H1 (cell line): ENCODE measurements at regions not wholly inside any gene's neighbourhood (a gene's known extent, or its start where the extent isn't known, plus 50 kb on each side); places are given as distances from the start of the nearest gene placed in this dataset.

Experiments
- MAX ChIP-seq: IDR thresholded peaks from 2 replicates; pipeline ENCODE4 v1.6.1; 2012; ENCODE audit warnings: inconsistent platforms
- NRF1 ChIP-seq: IDR thresholded peaks from 2 replicates; pipeline ENCODE4 v1.6.1; 2011; ENCODE audit warnings: mild to moderate bottlenecking, low read depth, low read length, improper control_type of control experiment
- SIN3A ChIP-seq, 2 experiments: IDR thresholded peaks in 1 of 2; conservative IDR thresholded peaks in 1 of 2; 2 replicates each; pipeline ENCODE4 v1.6.1; 2011 to 2012; ENCODE audit warnings: low read length in 2 of 2, improper control_type of control experiment in 1 of 2, low read depth in 1 of 2, mild to moderate bottlenecking in 1 of 2
- SP1 ChIP-seq: IDR thresholded peaks from 2 replicates; pipeline ENCODE4 v1.6.1; 2011; ENCODE audit warnings: low read depth, low read length
- TBP ChIP-seq: IDR thresholded peaks from 2 replicates; pipeline ENCODE4 v1.6.1; 2011; ENCODE audit warnings: low read depth, low read length, improper control_type of control experiment
- ZNF274 ChIP-seq: IDR thresholded peaks from 2 replicates; pipeline ENCODE4 v1.7.0; 2012; ENCODE audit warnings: low read length, borderline replicate concordance; ENCODE audit errors: extremely low read depth
- TF ChIP-seq, protein P1 (sequence below), 3 experiments: IDR thresholded peaks; 1 replicate in 2 of 3; 2 replicates in 1 of 3; pipeline versions ENCODE4 v1.5.1 to v1.6.1; 2011; ENCODE audit warnings: low read length in 3 of 3, mild to moderate bottlenecking in 3 of 3, inconsistent platforms in 2 of 3, low read depth in 1 of 3, moderate library complexity in 1 of 3; ENCODE audit not compliant: insufficient read depth in 1 of 3; ENCODE audit errors: control extremely low read depth in 1 of 3

DNA sequence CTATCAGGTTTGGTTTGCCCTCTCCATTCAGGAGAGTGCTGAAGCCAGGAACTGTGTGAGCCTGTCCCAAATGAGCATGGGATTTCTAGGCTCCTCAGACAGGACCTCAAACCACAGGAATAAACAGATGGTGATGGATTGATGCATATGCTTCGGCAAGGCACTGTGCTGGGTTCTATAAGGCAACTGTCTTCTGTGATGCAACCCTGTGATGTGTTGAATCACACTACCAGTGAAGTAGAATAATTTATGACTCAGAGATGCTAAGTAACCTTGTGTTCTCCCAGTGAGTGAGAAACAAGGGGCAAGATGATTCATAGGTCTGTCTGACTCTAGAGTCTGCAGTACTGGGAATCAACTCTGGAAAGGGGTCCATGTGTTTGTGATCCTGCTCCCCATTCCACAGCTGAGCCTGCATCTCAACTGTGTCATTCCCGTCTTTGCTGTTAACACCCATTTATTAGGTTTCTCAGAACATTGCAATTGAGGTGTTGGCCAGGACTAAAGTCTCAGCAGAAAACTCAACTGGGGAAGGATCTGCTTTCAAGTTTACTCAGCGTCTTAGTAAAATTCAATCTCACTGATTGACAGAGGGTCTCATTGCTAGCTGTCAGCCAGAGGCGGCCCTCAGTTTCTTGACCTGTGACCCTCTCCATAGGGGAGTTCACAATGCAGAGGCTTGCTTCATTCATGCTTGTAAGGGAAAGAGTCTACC is 510.1 kb upstream of the CFAP20DC start:
- no peak for TF ChIP-seq MAX
- TF ChIP-seq ZNF274: no peak
- no peak for TF ChIP-seq SIN3A (conservative IDR thresholded peaks at IDR 0.05 in 1 of 2, IDR thresholded peaks at IDR 0.05 in 1 of 2; ENCODE audit: low read depth in 1 of 2, low read length in 2 of 2)
- no peak for TF ChIP-seq TBP
- no peak for TF ChIP-seq NRF1
- no peak for TF ChIP-seq SP1
- TF ChIP-seq, protein P1, sequence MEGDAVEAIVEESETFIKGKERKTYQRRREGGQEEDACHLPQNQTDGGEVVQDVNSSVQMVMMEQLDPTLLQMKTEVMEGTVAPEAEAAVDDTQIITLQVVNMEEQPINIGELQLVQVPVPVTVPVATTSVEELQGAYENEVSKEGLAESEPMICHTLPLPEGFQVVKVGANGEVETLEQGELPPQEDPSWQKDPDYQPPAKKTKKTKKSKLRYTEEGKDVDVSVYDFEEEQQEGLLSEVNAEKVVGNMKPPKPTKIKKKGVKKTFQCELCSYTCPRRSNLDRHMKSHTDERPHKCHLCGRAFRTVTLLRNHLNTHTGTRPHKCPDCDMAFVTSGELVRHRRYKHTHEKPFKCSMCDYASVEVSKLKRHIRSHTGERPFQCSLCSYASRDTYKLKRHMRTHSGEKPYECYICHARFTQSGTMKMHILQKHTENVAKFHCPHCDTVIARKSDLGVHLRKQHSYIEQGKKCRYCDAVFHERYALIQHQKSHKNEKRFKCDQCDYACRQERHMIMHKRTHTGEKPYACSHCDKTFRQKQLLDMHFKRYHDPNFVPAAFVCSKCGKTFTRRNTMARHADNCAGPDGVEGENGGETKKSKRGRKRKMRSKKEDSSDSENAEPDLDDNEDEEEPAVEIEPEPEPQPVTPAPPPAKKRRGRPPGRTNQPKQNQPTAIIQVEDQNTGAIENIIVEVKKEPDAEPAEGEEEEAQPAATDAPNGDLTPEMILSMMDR (IDR thresholded peaks at IDR 0.05; ENCODE audit: control extremely low read depth in 1 of 3, insufficient read depth in 1 of 3, low read depth in 1 of 3, low read length in 3 of 3): no peak
